ENCODE measurements at regions not wholly inside any gene's neighbourhood (a gene's known extent, or its start where the extent isn't known, plus 50 kb on each side); places are given as distances from the start of the nearest gene placed in this dataset.

GRCh38 chr1:234841710-234842231, 231.8 kb upstream of the IRF2BP2 start:
- Histone ChIP-seq H3K9ac (ENCODE audit: low read length) (no peak overlapping the region), H3K27ac (ENCODE audit: low read length) (no peak overlapping the region), H3K27me3 (ENCODE audit: insufficient read depth, low read depth, low read length) (no peaks in the 10 kb centered on the region), H3K4me2 (ENCODE audit: low read length) (no peak overlapping the region), H4K20me1 (ENCODE audit: insufficient read depth) (no peaks in the 10 kb centered on the region), H3K36me3 (ENCODE audit: insufficient read depth, low read length) (no peaks in the 10 kb centered on the region), H3K4me3 (ENCODE audit: low read length) (no peak overlapping the region), H2AFZ (ENCODE audit: low read depth, low read length) (no peak overlapping the region), H3F3A (ENCODE audit: insufficient read depth, low read length, poor library complexity, severe bottlenecking) (no peaks in the 10 kb centered on the region), H3K79me2 (replicated peaks; ENCODE audit: insufficient read depth, low read length) (no peaks in the 10 kb centered on the region), H3K9me2 (ENCODE audit: insufficient read depth, low read length) (no peaks in the 10 kb centered on the region), H3K9me3 (ENCODE audit: low read length) (no peaks in the 10 kb centered on the region)
- TF ChIP-seq TAF1 (IDR thresholded peaks at IDR 0.05; ENCODE audit: low read depth) (no peak), REST (IDR thresholded peaks at IDR 0.05; ENCODE audit: borderline replicate concordance) (no peak), POLR2AphosphoS5 (IDR thresholded peaks at IDR 0.05) (no peak), EZH2 (IDR thresholded peaks at IDR 0.05; ENCODE audit: borderline replicate concordance, insufficient read depth, low read length, poor library complexity, severe bottlenecking) (no peak), MXI1 (conservative IDR thresholded peaks at IDR 0.05; ENCODE audit: poor library complexity, severe bottlenecking) (no peak), SMC3 (conservative IDR thresholded peaks at IDR 0.05; ENCODE audit: poor library complexity) (no peak), EP300 (conservative IDR thresholded peaks at IDR 0.05; ENCODE audit: poor library complexity, severe bottlenecking) (no peak)

GRCh38 chr1:234841281-234841680, 231.3 kb upstream of the IRF2BP2 start:
- H3K27me3 ChIP-seq (ENCODE audit: insufficient read depth, low read depth, low read length) = no peaks in the 10 kb centered on the region
- no peak overlapping the region for H3K27ac ChIP-seq (ENCODE audit: low read length)
- H3K36me3 ChIP-seq (ENCODE audit: insufficient read depth, low read length) = no peaks in the 10 kb centered on the region
- no peaks in the 10 kb centered on the region for H3K9me3 ChIP-seq (ENCODE audit: low read length)
- H3F3A ChIP-seq (ENCODE audit: insufficient read depth, low read length, poor library complexity, severe bottlenecking) = no peaks in the 10 kb centered on the region
- no peak overlapping the region for H3K4me3 ChIP-seq (ENCODE audit: low read length)
- no peak overlapping the region for H3K4me2 ChIP-seq (ENCODE audit: low read length)
- H2AFZ ChIP-seq (ENCODE audit: low read depth, low read length) = no peak overlapping the region
- H3K9me2 ChIP-seq (ENCODE audit: insufficient read depth, low read length) = no peaks in the 10 kb centered on the region
- H3K9ac ChIP-seq (ENCODE audit: low read length) = no peak overlapping the region
- H3K79me2 ChIP-seq (replicated peaks; ENCODE audit: insufficient read depth, low read length) = no peaks in the 10 kb centered on the region
- no peaks in the 10 kb centered on the region for H4K20me1 ChIP-seq (ENCODE audit: insufficient read depth)
- TF ChIP-seq CTCF (IDR thresholded peaks at IDR 0.05; ENCODE audit: poor library complexity, severe bottlenecking) (no peak), EP300 (conservative IDR thresholded peaks at IDR 0.05; ENCODE audit: poor library complexity, severe bottlenecking) (no peak), RAD21 (conservative IDR thresholded peaks at IDR 0.05) (no peak), EZH2 (IDR thresholded peaks at IDR 0.05; ENCODE audit: borderline replicate concordance, insufficient read depth, low read length, poor library complexity, severe bottlenecking) (no peak), SMC3 (conservative IDR thresholded peaks at IDR 0.05; ENCODE audit: poor library complexity) (no peak), POLR2AphosphoS5 (IDR thresholded peaks at IDR 0.05) (no peak), REST (IDR thresholded peaks at IDR 0.05; ENCODE audit: borderline replicate concordance) (no peak), TAF1 (IDR thresholded peaks at IDR 0.05; ENCODE audit: low read depth) (no peak), MXI1 (conservative IDR thresholded peaks at IDR 0.05; ENCODE audit: poor library complexity, severe bottlenecking) (no peak)

Measured in neural cell (in vitro differentiated cells).